ENCODE measurements at regions not wholly inside any gene's neighbourhood (a gene's known extent, or its start where the extent isn't known, plus 50 kb on each side); places are given as distances from the start of the nearest gene placed in this dataset.

- no peaks in the 10 kb centered on the region for H3K4me1 Mint-ChIP-seq (ENCODE audit: low read depth, unreplicated experiment)
- no peak overlapping the region for H3K9ac ChIP-seq (ENCODE audit: low read length)
- FAIRE-seq (no peak), DNase-seq (ENCODE audit: low read depth) (no peak)
- H3K27ac ChIP-seq (ENCODE audit: low read depth, low read length): no peak overlapping the region
- no peaks in the 10 kb centered on the region for H3K36me3 ChIP-seq (ENCODE audit: insufficient read depth, low read length)
- no peaks in the 10 kb centered on the region for H3K9me3 ChIP-seq (ENCODE audit: insufficient read depth, low read depth, low read length)
- H3K4me1 ChIP-seq (ENCODE audit: insufficient read depth, low read length): no peaks in the 10 kb centered on the region
- no peaks in the 10 kb centered on the region for H3K79me2 ChIP-seq (ENCODE audit: insufficient read depth, low read length)
- H3K4me3 ChIP-seq (ENCODE audit: insufficient read depth, low read depth, low read length): no peak overlapping the region
- no peaks in the 10 kb centered on the region for H4K20me1 ChIP-seq (ENCODE audit: insufficient read depth, low read length)
- TF ChIP-seq EZH2 (IDR thresholded peaks at IDR 0.05; ENCODE audit: insufficient read depth, low read length) (no peak), CTCF (IDR thresholded peaks at IDR 0.05; ENCODE audit: insufficient read depth, low read depth, low read length) (no peak)
- no peak overlapping the region for H3K4me3 Mint-ChIP-seq (ENCODE audit: unreplicated experiment)
- H3K27me3 ChIP-seq (ENCODE audit: insufficient read depth, low read length): no peaks in the 10 kb centered on the region
- H3K4me2 ChIP-seq (ENCODE audit: low read length): no peak overlapping the region
- no peaks in the 10 kb centered on the region for H3K36me3 Mint-ChIP-seq (ENCODE audit: low read depth, unreplicated experiment)
- H3K27me3 Mint-ChIP-seq (ENCODE audit: low read depth, unreplicated experiment): peaks cover 2% of the 10 kb centered on the region
- no peak overlapping the region for H2AFZ ChIP-seq (ENCODE audit: low read depth, low read length)
- no peaks in the 10 kb centered on the region for H3K9me3 Mint-ChIP-seq (ENCODE audit: unreplicated experiment)
- H3K27ac Mint-ChIP-seq (ENCODE audit: unreplicated experiment): no peak overlapping the region
Observed at GRCh38 chr4:173685831-173686210, 155.8 kb upstream of the HAND2 start.

DNA sequence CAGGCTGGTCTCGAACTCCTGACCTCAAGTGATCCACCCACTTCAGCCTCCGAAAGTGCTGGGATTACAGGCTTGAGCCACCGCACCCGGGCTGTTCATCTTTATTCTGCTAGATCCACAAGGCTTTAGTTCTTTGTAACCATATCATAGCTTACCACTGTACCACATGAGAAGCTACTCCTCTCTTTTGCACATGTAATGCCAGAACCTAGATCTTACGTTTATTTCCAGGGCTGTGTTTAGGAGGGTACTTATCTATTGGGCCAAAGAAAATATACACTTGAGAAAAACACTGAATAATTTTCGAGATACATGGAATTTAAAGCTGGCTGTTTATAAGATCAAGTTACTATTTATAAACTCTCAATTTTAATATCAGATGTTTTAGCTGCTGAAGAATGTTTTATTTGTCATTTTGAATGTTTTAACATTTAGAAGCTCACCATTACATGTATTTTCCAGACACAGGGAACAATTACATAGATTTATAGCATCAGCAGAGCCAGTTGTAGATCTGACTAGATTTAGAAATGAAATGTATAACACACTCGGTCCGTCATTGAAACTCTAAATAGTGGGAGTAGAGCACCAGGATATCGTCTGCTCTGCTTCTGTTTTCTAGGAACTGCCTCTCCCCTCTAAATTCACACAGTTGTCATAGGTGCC lies 155.3 kb upstream of the HAND2 start:
- H3K36me3 ChIP-seq (ENCODE audit: insufficient read depth, low read length): no peaks in the 10 kb centered on the region
- no peak overlapping the region for H3K27ac ChIP-seq (ENCODE audit: low read depth, low read length)
- H3K4me3 ChIP-seq (ENCODE audit: insufficient read depth, low read depth, low read length): no peak overlapping the region
- no peaks in the 10 kb centered on the region for H3K27me3 ChIP-seq (ENCODE audit: insufficient read depth, low read length)
- Mint-ChIP-seq H3K4me3 (ENCODE audit: unreplicated experiment) (no peak overlapping the region), H3K4me1 (ENCODE audit: low read depth, unreplicated experiment) (no peaks in the 10 kb centered on the region), H3K27ac (ENCODE audit: unreplicated experiment) (no peak overlapping the region), H3K36me3 (ENCODE audit: low read depth, unreplicated experiment) (no peaks in the 10 kb centered on the region), H3K9me3 (ENCODE audit: unreplicated experiment) (no peaks in the 10 kb centered on the region), H3K27me3 (ENCODE audit: low read depth, unreplicated experiment) (peaks cover 3% of the 10 kb centered on the region)
- no peaks in the 10 kb centered on the region for H3K4me1 ChIP-seq (ENCODE audit: insufficient read depth, low read length)
- H4K20me1 ChIP-seq (ENCODE audit: insufficient read depth, low read length): no peaks in the 10 kb centered on the region
- no peaks in the 10 kb centered on the region for H3K9me3 ChIP-seq (ENCODE audit: insufficient read depth, low read depth, low read length)
- H3K4me2 ChIP-seq (ENCODE audit: low read length): no peak overlapping the region
- DNase-seq (ENCODE audit: low read depth) (no peak), FAIRE-seq (no peak)
- TF ChIP-seq EZH2 (IDR thresholded peaks at IDR 0.05; ENCODE audit: insufficient read depth, low read length) (no peak), CTCF (IDR thresholded peaks at IDR 0.05; ENCODE audit: insufficient read depth, low read depth, low read length) (no peak)
- H3K79me2 ChIP-seq (ENCODE audit: insufficient read depth, low read length): no peaks in the 10 kb centered on the region
- no peak overlapping the region for H2AFZ ChIP-seq (ENCODE audit: low read depth, low read length)
- H3K9ac ChIP-seq (ENCODE audit: low read length): no peak overlapping the region

DNA sequence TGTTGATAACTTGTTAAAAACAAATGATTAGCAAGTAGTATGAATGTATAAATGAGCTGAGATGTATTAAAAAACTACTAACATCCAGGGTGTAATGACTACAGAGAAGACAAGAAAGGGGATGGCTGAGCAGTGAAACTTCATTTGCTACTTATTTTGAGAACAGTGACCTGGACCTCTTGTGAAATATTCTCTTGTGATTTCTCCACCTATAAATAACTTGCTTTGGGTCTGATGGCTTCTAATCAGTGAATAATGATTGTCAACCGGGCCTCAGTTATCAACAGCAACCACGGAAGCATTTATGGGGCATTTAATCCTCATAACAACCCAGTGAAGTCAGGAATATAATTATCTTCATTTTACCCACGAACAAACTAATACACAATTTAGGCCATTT lies 154.2 kb upstream of the HAND2 start:
- Mint-ChIP-seq H3K36me3 (ENCODE audit: low read depth, unreplicated experiment) (no peaks in the 10 kb centered on the region), H3K27me3 (ENCODE audit: low read depth, unreplicated experiment) (peaks cover 6% of the 10 kb centered on the region), H3K27ac (ENCODE audit: unreplicated experiment) (no peak overlapping the region), H3K9me3 (ENCODE audit: unreplicated experiment) (no peaks in the 10 kb centered on the region), H3K4me1 (ENCODE audit: low read depth, unreplicated experiment) (no peaks in the 10 kb centered on the region), H3K4me3 (ENCODE audit: unreplicated experiment) (no peak overlapping the region)
- H3K4me2 ChIP-seq (ENCODE audit: low read length): no peak overlapping the region
- H2AFZ ChIP-seq (ENCODE audit: low read depth, low read length): no peak overlapping the region
- no peaks in the 10 kb centered on the region for H3K36me3 ChIP-seq (ENCODE audit: insufficient read depth, low read length)
- H3K4me1 ChIP-seq (ENCODE audit: insufficient read depth, low read length): no peaks in the 10 kb centered on the region
- DNase-seq (ENCODE audit: low read depth) (no peak), FAIRE-seq (no peak)
- H3K4me3 ChIP-seq (ENCODE audit: insufficient read depth, low read depth, low read length): no peak overlapping the region
- H3K27ac ChIP-seq (ENCODE audit: low read depth, low read length): no peak overlapping the region
- no peak overlapping the region for H3K9ac ChIP-seq (ENCODE audit: low read length)
- H3K9me3 ChIP-seq (ENCODE audit: insufficient read depth, low read depth, low read length): no peaks in the 10 kb centered on the region
- H3K27me3 ChIP-seq (ENCODE audit: insufficient read depth, low read length): no peaks in the 10 kb centered on the region
- H4K20me1 ChIP-seq (ENCODE audit: insufficient read depth, low read length): no peaks in the 10 kb centered on the region
- TF ChIP-seq EZH2 (IDR thresholded peaks at IDR 0.05; ENCODE audit: insufficient read depth, low read length) (no peak), CTCF (IDR thresholded peaks at IDR 0.05; ENCODE audit: insufficient read depth, low read depth, low read length) (no peak)
- no peaks in the 10 kb centered on the region for H3K79me2 ChIP-seq (ENCODE audit: insufficient read depth, low read length)
